CD4-positive, alpha-beta memory T cell (primary cell): ENCODE measurements at regions not wholly inside any gene's neighbourhood (a gene's known extent, or its start where the extent isn't known, plus 50 kb on each side); places are given as distances from the start of the nearest gene placed in this dataset.

ENCODE experiments used
- CTCF ChIA-PET: fragments of 350-600 bp; sonication (Branson Sonifier 250); formaldehyde crosslinking; loops from one replicate; lab custom pipeline; 2021; ENCODE audit warnings: inconsistent platforms; ENCODE audit not compliant: partially characterized antibody; lab: Charles Lee
- POLR2A ChIA-PET: fragments of 350-600 bp; sonication (Branson Sonifier 250); formaldehyde crosslinking; loops from one replicate; lab custom pipeline; 2021; ENCODE audit not compliant: partially characterized antibody; lab: Charles Lee
- DNase-seq, 5 donors: peaks; one replicate each; pipeline versions ENCODE4 v3.0.0 to v3.0.0-alpha.2; 2020 to 2022; ENCODE audit warnings: mixed read lengths in 1 of 5
- H3K27ac ChIP-seq: one replicate; pipeline ENCODE4 v1.7.0; 2013; ENCODE audit warnings: low read depth, low read length
- H3K27me3 ChIP-seq: 2 replicates; pipeline ENCODE4 v1.7.0; 2013; ENCODE audit warnings: mild to moderate bottlenecking, low read length, moderate library complexity; ENCODE audit not compliant: insufficient read depth
- H3K36me3 ChIP-seq: 2 replicates; pipeline ENCODE4 v1.7.0; 2013; ENCODE audit warnings: mild to moderate bottlenecking, low read length, moderate library complexity; ENCODE audit not compliant: insufficient read depth
- H3K4me1 ChIP-seq: 2 replicates; pipeline ENCODE4 v1.7.0; 2013; ENCODE audit warnings: mild to moderate bottlenecking, low read length, moderate library complexity; ENCODE audit not compliant: insufficient read depth
- H3K4me3 ChIP-seq, 2 donors: one replicate each; pipeline ENCODE4 v1.7.0; 2013; ENCODE audit warnings: low read length in 2 of 2, mild to moderate bottlenecking in 1 of 2
- H3K9me3 ChIP-seq, 2 donors: one replicate each; pipeline ENCODE4 v1.7.0; 2013; ENCODE audit warnings: low read length in 2 of 2, control low read depth in 1 of 2; ENCODE audit not compliant: control insufficient read depth in 1 of 2
- H3K27ac Mint-ChIP-seq, 7 donors: one replicate each; pipeline ENCODE4 v1.8.0; 2020 to 2021; ENCODE audit warnings: mixed read lengths in 7 of 7, mild to moderate bottlenecking in 6 of 7, inconsistent platforms in 3 of 7, moderate library complexity in 3 of 7
- H3K27me3 Mint-ChIP-seq, 2 donors: one replicate each; pipeline ENCODE4 v1.8.0; 2020 to 2021; ENCODE audit warnings: mixed read lengths in 2 of 2
- H3K36me3 Mint-ChIP-seq, 2 donors: one replicate each; pipeline ENCODE4 v1.8.0; 2020 to 2021; ENCODE audit warnings: mixed read lengths in 2 of 2, inconsistent platforms in 1 of 2, mild to moderate bottlenecking in 1 of 2
- H3K4me1 Mint-ChIP-seq, 4 donors: one replicate each; pipeline ENCODE4 v1.8.0; 2020 to 2021; ENCODE audit warnings: mixed read lengths in 4 of 4, mild to moderate bottlenecking in 1 of 4
- H3K4me3 Mint-ChIP-seq, 8 donors: one replicate each; pipeline ENCODE4 v1.8.0; 2020 to 2021; ENCODE audit warnings: mixed read lengths in 8 of 8, mild to moderate bottlenecking in 7 of 8, moderate library complexity in 6 of 8, inconsistent platforms in 3 of 8
- H3K9me3 Mint-ChIP-seq, 8 donors: one replicate each; pipeline ENCODE4 v1.8.0; 2020 to 2021; ENCODE audit warnings: mixed read lengths in 8 of 8, mild to moderate bottlenecking in 5 of 8, inconsistent platforms in 3 of 8, moderate library complexity in 1 of 8
- intact Hi-C: fragments of 100-400 bp; cut with micrococcal nuclease; formaldehyde crosslinking; loops from one replicate; pipeline ENCODE4 v1.15.1; 2023

DNA sequence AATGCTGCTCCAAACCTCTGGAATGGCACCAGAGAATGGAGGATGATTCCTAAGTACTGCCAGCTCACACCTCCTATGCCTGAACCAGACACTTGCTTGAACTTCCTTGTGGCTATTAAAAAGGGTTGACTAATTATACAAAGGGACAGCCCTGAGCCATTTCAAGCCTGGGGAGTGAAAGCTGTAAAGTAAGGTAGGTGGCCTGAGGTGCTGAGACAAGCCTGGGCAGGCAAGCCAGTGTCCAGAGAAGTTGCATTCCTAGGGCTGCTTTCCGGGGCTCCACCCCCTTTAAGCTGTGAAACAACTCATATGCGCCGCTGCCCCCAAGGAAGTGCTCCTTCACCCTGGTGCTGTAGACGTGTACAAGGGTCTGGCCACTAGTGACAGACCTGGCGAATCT lies 79.9 kb upstream of the SLC1A3 start:
- H3K9me3 Mint-ChIP-seq = no peaks in the 10 kb centered on the region
- H3K4me1 Mint-ChIP-seq = no peaks in the 10 kb centered on the region
- no peaks in the 10 kb centered on the region for H3K4me1 ChIP-seq
- intact Hi-C loops = no loop called here
- H3K27ac ChIP-seq = no peak overlapping the region
- H3K4me3 Mint-ChIP-seq = no peak overlapping the region
- CTCF ChIA-PET = no interaction called here
- H3K27me3 Mint-ChIP-seq = peaks cover 6 to 13% of the 10 kb centered on the region in 2 donors
- H3K27me3 ChIP-seq = no peaks in the 10 kb centered on the region
- POLR2A ChIA-PET = no interaction called here
- H3K36me3 Mint-ChIP-seq = no peaks in the 10 kb centered on the region
- H3K9me3 ChIP-seq = no peaks in the 10 kb centered on the region
- no peak for DNase-seq
- no peak overlapping the region for H3K4me3 ChIP-seq
- no peak overlapping the region for H3K27ac Mint-ChIP-seq
- no peaks in the 10 kb centered on the region for H3K36me3 ChIP-seq

DNA sequence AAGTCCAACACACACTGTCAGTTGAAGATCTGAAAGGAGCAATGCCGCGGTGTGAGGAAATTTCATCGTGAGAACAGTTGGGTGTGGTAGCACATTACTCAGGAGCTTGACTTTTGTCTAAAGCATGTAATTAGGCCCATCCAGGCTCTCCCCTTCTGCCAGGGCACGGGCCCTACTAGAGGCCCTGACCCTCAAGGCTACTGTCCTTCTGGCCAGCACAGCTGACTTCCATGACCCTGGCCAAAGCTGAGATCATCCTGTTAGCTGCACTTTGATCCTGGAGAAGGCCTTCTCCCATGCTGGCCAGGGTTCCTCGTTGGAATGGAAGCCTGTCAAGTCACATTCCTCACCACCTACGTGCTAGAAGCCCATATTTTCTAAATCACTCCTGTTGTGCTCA lies 77.8 kb upstream of the SLC1A3 start:
- POLR2A ChIA-PET = no interaction called here
- peaks cover 0 to 1% (median 0%) of the 10 kb centered on the region in 8 donors for H3K9me3 Mint-ChIP-seq

DNA sequence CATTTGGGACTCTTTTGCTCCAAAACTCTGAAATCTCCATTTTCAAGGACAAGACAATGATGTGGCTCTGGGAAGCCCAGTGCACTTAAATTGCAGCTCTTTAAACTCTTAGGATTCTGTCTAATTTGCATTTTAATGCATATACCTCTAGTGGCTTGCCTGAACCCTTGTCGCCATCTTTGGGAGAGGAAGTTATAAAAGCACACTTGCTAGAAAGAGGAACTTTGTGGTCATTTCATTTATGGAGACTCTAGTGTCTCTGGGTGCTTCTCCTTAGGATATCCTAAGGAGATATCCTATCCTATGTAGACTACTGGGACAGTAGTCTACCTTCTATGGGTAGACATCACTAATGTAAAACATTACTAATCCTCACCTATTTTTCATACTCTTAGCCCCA lies 77.3 kb upstream of the SLC1A3 start:
- no peak overlapping the region for H3K27ac Mint-ChIP-seq
- Histone ChIP-seq H3K9me3 (no peaks in the 10 kb centered on the region), H3K27ac (no peak overlapping the region), H3K4me3 (no peak overlapping the region), H3K27me3 (no peaks in the 10 kb centered on the region), H3K4me1 (no peaks in the 10 kb centered on the region), H3K36me3 (no peaks in the 10 kb centered on the region)
- no peaks in the 10 kb centered on the region for H3K4me1 Mint-ChIP-seq
- ChIA-PET CTCF (no interaction called here), POLR2A (no interaction called here)
- no peaks in the 10 kb centered on the region for H3K36me3 Mint-ChIP-seq
- H3K4me3 Mint-ChIP-seq = no peak overlapping the region
- peaks cover 0 to 1% (median 0%) of the 10 kb centered on the region in 8 donors for H3K9me3 Mint-ChIP-seq
- H3K27me3 Mint-ChIP-seq = peaks cover 8 to 21% of the 10 kb centered on the region in 2 donors
- intact Hi-C loops = no loop called here
- no peak for DNase-seq

More for the DNA sequence above, 77.8 kb upstream of the SLC1A3 start:
- intact Hi-C loops = no loop called here
- Histone ChIP-seq H3K27me3 (no peaks in the 10 kb centered on the region), H3K4me1 (no peaks in the 10 kb centered on the region), H3K9me3 (no peaks in the 10 kb centered on the region), H3K36me3 (no peaks in the 10 kb centered on the region), H3K4me3 (no peak overlapping the region), H3K27ac (no peak overlapping the region)
- CTCF ChIA-PET = interaction anchor here (0.9 kb wide), 1 partner anchor 21 kb away, joined by 3 read pairs; no protein-coding TSS in a partner anchor
- DNase-seq = no peak
- no peak overlapping the region for H3K4me3 Mint-ChIP-seq
- H3K4me1 Mint-ChIP-seq = no peaks in the 10 kb centered on the region
- H3K27ac Mint-ChIP-seq = no peak overlapping the region
- H3K36me3 Mint-ChIP-seq = no peaks in the 10 kb centered on the region
- H3K27me3 Mint-ChIP-seq = peaks cover 8 to 21% of the 10 kb centered on the region in 2 donors

GRCh38 chr5:36530215-36530614 lies 76.2 kb upstream of the SLC1A3 start:
- Mint-ChIP-seq H3K27me3 (peaks cover 8 to 18% of the 10 kb centered on the region in 2 donors), H3K27ac (no peak overlapping the region), H3K36me3 (no peaks in the 10 kb centered on the region), H3K4me3 (no peak overlapping the region), H3K4me1 (no peaks in the 10 kb centered on the region), H3K9me3 (peaks cover 0 to 1% (median 0%) of the 10 kb centered on the region in 8 donors)
- POLR2A ChIA-PET = no interaction called here
- DNase-seq = no peak
- H3K27me3 ChIP-seq = no peaks in the 10 kb centered on the region
- no peaks in the 10 kb centered on the region for H3K9me3 ChIP-seq
- H3K4me3 ChIP-seq = no peak overlapping the region
- H3K27ac ChIP-seq = no peak overlapping the region
- H3K4me1 ChIP-seq = no peaks in the 10 kb centered on the region
- H3K36me3 ChIP-seq = no peaks in the 10 kb centered on the region
- CTCF ChIA-PET = no interaction called here
- intact Hi-C loops = no loop called here

DNA sequence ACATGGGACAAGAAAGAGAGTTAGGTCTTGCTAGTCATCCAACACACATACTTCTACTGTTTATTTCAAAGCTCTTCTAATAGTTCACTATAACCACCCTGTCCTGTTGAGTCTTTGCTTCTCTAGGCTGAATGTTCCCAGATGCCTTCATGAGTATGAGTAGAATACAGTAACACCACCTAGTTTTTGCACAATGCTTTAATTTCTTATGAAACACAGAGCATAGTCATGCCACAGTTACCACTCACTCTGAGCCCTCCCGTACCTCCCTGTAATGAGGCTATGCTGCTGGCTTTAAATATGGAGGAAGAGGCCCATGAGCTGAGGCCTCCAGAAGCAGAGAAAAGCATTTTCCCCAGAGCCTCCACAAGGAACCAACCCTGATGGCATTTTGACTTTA lies 75.0 kb upstream of the SLC1A3 start:
- H3K4me3 Mint-ChIP-seq = no peak overlapping the region
- ChIA-PET POLR2A (no interaction called here), CTCF (no interaction called here)
- Histone ChIP-seq H3K9me3 (no peaks in the 10 kb centered on the region), H3K36me3 (no peaks in the 10 kb centered on the region), H3K27me3 (no peaks in the 10 kb centered on the region), H3K4me3 (no peak overlapping the region), H3K4me1 (no peaks in the 10 kb centered on the region), H3K27ac (no peak overlapping the region)
- H3K27ac Mint-ChIP-seq = no peak overlapping the region
- no peaks in the 10 kb centered on the region for H3K36me3 Mint-ChIP-seq
- H3K27me3 Mint-ChIP-seq = peaks cover 8 to 20% of the 10 kb centered on the region in 2 donors
- intact Hi-C loops = no loop called here
- no peaks in the 10 kb centered on the region for H3K4me1 Mint-ChIP-seq
- peaks cover 0 to 1% (median 0%) of the 10 kb centered on the region in 8 donors for H3K9me3 Mint-ChIP-seq
- DNase-seq = no peak

- H3K27me3 Mint-ChIP-seq = peaks cover 8 to 13% of the 10 kb centered on the region in 2 donors
- no peaks in the 10 kb centered on the region for H3K27me3 ChIP-seq
- no peak overlapping the region for H3K4me3 ChIP-seq
- H3K36me3 ChIP-seq = no peaks in the 10 kb centered on the region
- no peak overlapping the region for H3K27ac ChIP-seq
- ChIA-PET CTCF (no interaction called here), POLR2A (no interaction called here)
- no peaks in the 10 kb centered on the region for H3K36me3 Mint-ChIP-seq
- H3K4me1 ChIP-seq = no peaks in the 10 kb centered on the region
- H3K4me1 Mint-ChIP-seq = no peaks in the 10 kb centered on the region
- H3K9me3 Mint-ChIP-seq = peaks cover 0 to 1% (median 0%) of the 10 kb centered on the region in 8 donors
- DNase-seq = no peak
- H3K4me3 Mint-ChIP-seq = no peak overlapping the region
- H3K27ac Mint-ChIP-seq = no peak overlapping the region
- intact Hi-C loops = no loop called here
- H3K9me3 ChIP-seq = no peaks in the 10 kb centered on the region
These were observed 71.0 kb upstream of the SLC1A3 start for GRCh38 chr5:36535378-36535777.

- Histone ChIP-seq H3K4me3 (no peak overlapping the region), H3K9me3 (no peaks in the 10 kb centered on the region), H3K27ac (no peak overlapping the region), H3K36me3 (no peaks in the 10 kb centered on the region), H3K4me1 (no peaks in the 10 kb centered on the region), H3K27me3 (no peaks in the 10 kb centered on the region)
- Mint-ChIP-seq H3K4me3 (no peak overlapping the region), H3K27me3 (peaks cover 8 to 13% of the 10 kb centered on the region in 2 donors), H3K9me3 (peaks cover 0 to 1% (median 0%) of the 10 kb centered on the region in 8 donors), H3K4me1 (no peaks in the 10 kb centered on the region), H3K27ac (no peak overlapping the region), H3K36me3 (no peaks in the 10 kb centered on the region)
- no peak for DNase-seq
- CTCF ChIA-PET = no interaction called here
- POLR2A ChIA-PET = no interaction called here
- intact Hi-C loops = no loop called here
These were observed 70.4 kb upstream of the SLC1A3 start for GRCh38 chr5:36535859-36536615.
